DMS53 (cell line): ENCODE measurements at regions not wholly inside any gene's neighbourhood (a gene's known extent, or its start where the extent isn't known, plus 50 kb on each side); places are given as distances from the start of the nearest gene placed in this dataset.

ENCODE experiments used
- DNase-seq: peaks from one replicate; lab custom pipeline; 2025; lab: John Stamatoyannopoulos, UW

- no peak for DNase-seq
These were observed 133.4 kb downstream of the JCAD start for GRCh38 chr10:29925771-29926692.

GRCh38 chr10:29924436-29924835, 134.9 kb downstream of the JCAD start:
- DNase-seq: no peak

- no peak for DNase-seq
These were observed 135.9 kb downstream of the JCAD start for GRCh38 chr10:29923416-29923965.

GRCh38 chr10:29922892-29923291, 136.5 kb downstream of the JCAD start:
- DNase-seq: no peak

GRCh38 chr10:29922226-29922625, 137.2 kb downstream of the JCAD start:
- no peak for DNase-seq

- no peak for DNase-seq
These were observed 138.3 kb downstream of the JCAD start for GRCh38 chr10:29921071-29921446.

- DNase-seq: no peak
These were observed 138.8 kb downstream of the JCAD start for GRCh38 chr10:29920408-29921070.

- peak; percentile 6 for DNase-seq
These were observed 140.6 kb downstream of the JCAD start for GRCh38 chr10:29918623-29919400.

- no peak for DNase-seq
These were observed 142.1 kb downstream of the JCAD start for GRCh38 chr10:29917311-29917710.

GRCh38 chr10:29916669-29917068, 142.7 kb downstream of the JCAD start:
- no peak for DNase-seq

GRCh38 chr10:29914986-29915785, 144.2 kb downstream of the JCAD start:
- no peak for DNase-seq

GRCh38 chr10:29908962-29909361, 150.4 kb downstream of the JCAD start:
- DNase-seq: peak; percentile 78

GRCh38 chr10:29900865-29901264, 158.5 kb downstream of the JCAD start:
- no peak for DNase-seq

- DNase-seq: no peak
These were observed 161.2 kb downstream of the JCAD start for GRCh38 chr10:29897999-29898716.

GRCh38 chr10:29897430-29897829, 162.0 kb downstream of the JCAD start:
- DNase-seq: no peak

GRCh38 chr10:29896053-29896452, 163.3 kb downstream of the JCAD start:
- no peak for DNase-seq

- DNase-seq: no peak
These were observed 163.9 kb downstream of the JCAD start for GRCh38 chr10:29895456-29895855.

GRCh38 chr10:29888321-29888720, 171.1 kb downstream of the JCAD start:
- no peak for DNase-seq

GRCh38 chr10:29886299-29886698, 173.1 kb downstream of the JCAD start:
- no peak for DNase-seq

- DNase-seq: no peak
These were observed 176.2 kb downstream of the JCAD start for GRCh38 chr10:29883231-29883630.

- no peak for DNase-seq
These were observed 176.6 kb downstream of the JCAD start for GRCh38 chr10:29882766-29883165.
